HCT116 (cell line): ENCODE measurements at regions not wholly inside any gene's neighbourhood (a gene's known extent, or its start where the extent isn't known, plus 50 kb on each side); places are given as distances from the start of the nearest gene placed in this dataset.

Experiments
- ATAC-seq: fragments of 200-7000 bp; cut with Tn5 transposase; 2 replicates; pipeline ENCODE4 v1.9.1; 2020; ENCODE audit warnings: mild to moderate bottlenecking, moderate library complexity
- BruUV-seq: library from RNA; stranded (reverse); fragments of 400-500 nt; replicated peaks from 2 replicates; lab custom pipeline; 2021; lab: Mats Ljungman, UMichigan
- CTCF ChIA-PET: fragments of 300-600 bp; sonication (Branson Sonifier 250); formaldehyde crosslinking; loops from one replicate; lab custom pipeline; 2021; ENCODE audit warnings: antibody characterized with exemption; lab: Charles Lee
- POLR2A ChIA-PET: fragments of 300-600, 350-600 bp; sonication (Branson Sonifier 250); formaldehyde crosslinking; loops from one replicate; lab custom pipeline; 2021; ENCODE audit warnings: antibody characterized with exemption; lab: Charles Lee
- RAD21 ChIA-PET, 2 experiments: fragments of 300-600 bp; sonication (Branson Sonifier 250); formaldehyde crosslinking; loops; one replicate each; lab custom pipeline; 2023; ENCODE audit warnings: low total read pairs in 2 of 2; ENCODE audit not compliant: uncharacterized antibody in 2 of 2, unreplicated experiment in 2 of 2, low non-redundant PET in 1 of 2; lab: Charles Lee
- DNase-seq: peaks from one replicate; pipeline ENCODE4 v3.0.0-alpha.2; 2010; ENCODE audit warnings: low read depth, low spot score
- H2AFZ ChIP-seq: fragments of 200-600 bp; shearing (Covaris generic), sonication (generic); 2 replicates; pipeline ENCODE4 v1.6.1; 2017; ENCODE audit warnings: low read depth, mixed run types, mixed read lengths, antibody characterized with exemption, low read length; ENCODE audit not compliant: poor library complexity, severe bottlenecking
- H3K27ac ChIP-seq: 2 replicates; pipeline ENCODE4 v1.5.1; 2012; ENCODE audit warnings: low read depth, low read length
- H3K27me3 ChIP-seq: fragments of 200-600 bp; sonication (generic); 2 replicates; pipeline ENCODE4 v1.6.1; 2016; ENCODE audit warnings: mixed run types, low read length, mixed read lengths; ENCODE audit not compliant: insufficient read depth
- H3K36me3 ChIP-seq, 2 experiments: fragments of 200-500 bp in 1 of 2; fragments of 200-600 bp in 1 of 2; sonication (Bioruptor generic) in 1 of 2; sonication (generic) in 1 of 2; 2 replicates each; pipeline versions ENCODE4 v1.5.1 to v1.6.1; 2014 to 2016; ENCODE audit warnings: low read length in 2 of 2, inconsistent platforms in 1 of 2, mixed read lengths in 1 of 2, mixed run types in 1 of 2; ENCODE audit not compliant: insufficient read depth in 2 of 2, control insufficient read depth in 1 of 2
- H3K4me1 ChIP-seq, 2 experiments: fragments of 200-600 bp in 1 of 2; sonication (generic) in 1 of 2; 2 replicates each; pipeline versions ENCODE4 v1.5.1 to v1.6.1; 2012 to 2017; ENCODE audit warnings: low read length in 2 of 2, inconsistent platforms in 1 of 2, mild to moderate bottlenecking in 1 of 2, mixed read lengths in 1 of 2, mixed run types in 1 of 2, moderate library complexity in 1 of 2; ENCODE audit not compliant: insufficient read depth in 2 of 2, control insufficient read depth in 1 of 2
- H3K4me2 ChIP-seq: fragments of 200-600 bp; sonication (generic); 2 replicates; pipeline ENCODE4 v1.6.1; 2017; ENCODE audit warnings: mixed run types, low read length, mixed read lengths
- H3K4me3 ChIP-seq, 2 experiments: fragments of 200-600 bp in 1 of 2; sonication (generic) in 1 of 2; replicated peaks in 1 of 2; 2 replicates each; pipeline ENCODE4 v1.5.1; 2011 to 2016; ENCODE audit warnings: low read length in 2 of 2, control low read depth in 1 of 2, low read depth in 1 of 2, mild to moderate bottlenecking in 1 of 2, mixed read lengths in 1 of 2, mixed run types in 1 of 2
- H3K79me2 ChIP-seq: fragments of 200-600 bp; sonication (generic); 2 replicates; pipeline ENCODE4 v1.6.1; 2017; ENCODE audit warnings: mild to moderate bottlenecking, mixed run types, low read length, moderate library complexity, mixed read lengths; ENCODE audit not compliant: insufficient read depth
- H3K9ac ChIP-seq: fragments of 200-600 bp; sonication (generic); 2 replicates; pipeline ENCODE4 v1.6.1; 2016; ENCODE audit warnings: low read length, mixed read lengths
- H3K9me2 ChIP-seq: fragments of 200-600 bp; sonication (generic), shearing (Covaris generic); 2 replicates; pipeline ENCODE4 v1.6.1; 2017; ENCODE audit warnings: mixed run types, mild to moderate bottlenecking, moderate library complexity; ENCODE audit not compliant: insufficient read depth
- H3K9me3 ChIP-seq, 2 experiments: fragments of 200-500 bp in 1 of 2; fragments of 200-600 bp in 1 of 2; sonication (Bioruptor generic) in 1 of 2; sonication (generic) in 1 of 2; 2 replicates each; pipeline ENCODE4 v1.6.1; 2014 to 2017; ENCODE audit warnings: low read length in 2 of 2, mixed read lengths in 2 of 2, inconsistent platforms in 1 of 2, low read depth in 1 of 2, mild to moderate bottlenecking in 1 of 2, mixed run types in 1 of 2, moderate library complexity in 1 of 2; ENCODE audit not compliant: control insufficient read depth in 1 of 2, insufficient read depth in 1 of 2
- H4K20me1 ChIP-seq: fragments of 200-600 bp; sonication (generic), shearing (Covaris generic); 2 replicates; pipeline ENCODE4 v1.6.1; 2017; ENCODE audit warnings: mixed run types, mild to moderate bottlenecking, moderate library complexity; ENCODE audit not compliant: insufficient read depth
- EGR1 ChIP-seq: IDR thresholded peaks from 2 replicates; pipeline ENCODE4 v1.6.1; 2012; ENCODE audit warnings: low read depth
- MAX ChIP-seq: IDR thresholded peaks from 2 replicates; pipeline ENCODE4 v1.6.1; 2012
- POLR2AphosphoS5 ChIP-seq: IDR thresholded peaks from 2 replicates; pipeline ENCODE4 v1.6.1; 2011; ENCODE audit warnings: mild to moderate bottlenecking, low read depth, low read length, moderate library complexity
- RAD21 ChIP-seq: IDR thresholded peaks from 2 replicates; pipeline ENCODE4 v1.6.1; 2012; ENCODE audit warnings: low read depth, mild to moderate bottlenecking
- REST ChIP-seq: IDR thresholded peaks from 2 replicates; pipeline ENCODE4 v1.6.1; 2012; ENCODE audit warnings: low read depth
- SIN3A ChIP-seq: IDR thresholded peaks from 2 replicates; pipeline ENCODE4 v1.6.1; 2012; ENCODE audit warnings: low read depth
- SP1 ChIP-seq: IDR thresholded peaks from 2 replicates; pipeline ENCODE4 v1.6.1; 2012; ENCODE audit warnings: low read depth
- intact Hi-C: fragments of 100-400 bp; cut with micrococcal nuclease; formaldehyde crosslinking; loops from 2 replicates; pipeline ENCODE4 v1.10.0; 2022

- ChIA-PET POLR2A (no interaction called here), RAD21 (no interaction called here), CTCF (no interaction called here)
- H3K79me2 ChIP-seq: no peaks in the 10 kb centered on the region
- no peak for DNase-seq
- no peak overlapping the region for H3K27ac ChIP-seq
- no peak for ATAC-seq
- no peaks in the 10 kb centered on the region for H3K36me3 ChIP-seq
- no peak overlapping the region for H2AFZ ChIP-seq
- no peak overlapping the region for H3K9ac ChIP-seq
- no TSS peak for BruUV-seq
- H3K4me3 ChIP-seq: no peak overlapping the region
- no peaks in the 10 kb centered on the region for H4K20me1 ChIP-seq
- H3K27me3 ChIP-seq: peaks cover 38% of the 10 kb centered on the region
- intact Hi-C loops: no loop called here
- no peaks in the 10 kb centered on the region for H3K9me3 ChIP-seq
- H3K4me1 ChIP-seq: no peaks in the 10 kb centered on the region
- no peaks in the 10 kb centered on the region for H3K9me2 ChIP-seq
- no peak for TF ChIP-seq EGR1
- no peak for TF ChIP-seq REST
- no peak for TF ChIP-seq MAX
- TF ChIP-seq POLR2AphosphoS5: no peak
- H3K4me2 ChIP-seq: no peak overlapping the region
Observed at GRCh38 chr4:81528200-81528599, 56.5 kb upstream of the RASGEF1B start.

GRCh38 chr4:81527709-81528108 lies 56.0 kb upstream of the RASGEF1B start:
- H3K27me3 ChIP-seq: peaks cover 38% of the 10 kb centered on the region
- no peak overlapping the region for H3K27ac ChIP-seq
- ChIA-PET RAD21 (no interaction called here), CTCF (no interaction called here), POLR2A (no interaction called here)
- no peaks in the 10 kb centered on the region for H3K79me2 ChIP-seq
- ATAC-seq (no peak), DNase-seq (no peak)
- no peak overlapping the region for H3K4me2 ChIP-seq
- intact Hi-C loops: no loop called here
- H3K36me3 ChIP-seq: no peaks in the 10 kb centered on the region
- no peaks in the 10 kb centered on the region for H3K9me2 ChIP-seq
- no peaks in the 10 kb centered on the region for H3K9me3 ChIP-seq
- H3K4me3 ChIP-seq: no peak overlapping the region
- H4K20me1 ChIP-seq: no peaks in the 10 kb centered on the region
- H3K4me1 ChIP-seq: no peaks in the 10 kb centered on the region
- TF ChIP-seq SIN3A: no peak
- TF ChIP-seq SP1: no peak
- TF ChIP-seq EGR1: no peak
- TF ChIP-seq RAD21: no peak
- no peak overlapping the region for H2AFZ ChIP-seq
- no TSS peak for BruUV-seq
- no peak overlapping the region for H3K9ac ChIP-seq
